WTC11 (cell line): ENCODE measurements at regions not wholly inside any gene's neighbourhood (a gene's known extent, or its start where the extent isn't known, plus 50 kb on each side); places are given as distances from the start of the nearest gene placed in this dataset.

Source experiments
- CTCF ChIP-seq: fragments of 200-600 bp; IDR thresholded peaks from 2 replicates; pipeline ENCODE4 v1.8.0; 2022; ENCODE audit warnings: antibody characterized with exemption
- ELF4 ChIP-seq: sonication (generic); formaldehyde crosslinking; IDR thresholded peaks from 2 replicates; pipeline ENCODE4 v1.8.1; 2022; ENCODE audit warnings: low read depth, mild to moderate bottlenecking, moderate library complexity, missing genetic modification reagents
- FOXK1 ChIP-seq: sonication (generic); formaldehyde crosslinking; IDR thresholded peaks from 2 replicates; pipeline ENCODE4 v1.8.0; 2022; ENCODE audit warnings: mild to moderate bottlenecking, moderate library complexity, missing genetic modification reagents

- TF ChIP-seq CTCF (no peak), ELF4 (CRISPR knock-in tag) (no peak), FOXK1 (CRISPR knock-in tag) (no peak)
Observed at GRCh38 chr10:129341087-129341486, 126.0 kb upstream of the MGMT start.
